BE2C (cell line): ENCODE measurements at regions not wholly inside any gene's neighbourhood (a gene's known extent, or its start where the extent isn't known, plus 50 kb on each side); places are given as distances from the start of the nearest gene placed in this dataset.
A peak's percentile ranks its signal among the peaks of the same experiment; 100 is the strongest.

Experiments
- DNase-seq: peaks from one replicate; pipeline ENCODE4 v3.0.0-alpha.2; 2020
- H3K27me3 ChIP-seq: fragments of 250-450 bp; sonication (Bioruptor Pico); 2 replicates; pipeline ENCODE4 v1.5.1; 2020; ENCODE audit warnings: mild to moderate bottlenecking
- H3K36me3 ChIP-seq: fragments of 250-450 bp; sonication (Bioruptor Pico); 2 replicates; pipeline ENCODE4 v1.5.1; 2020; ENCODE audit warnings: mild to moderate bottlenecking
- H3K4me1 ChIP-seq: fragments of 250-450 bp; sonication (Bioruptor Pico); 2 replicates; pipeline ENCODE4 v1.5.1; 2020
- H3K4me3 ChIP-seq: 2 replicates; pipeline ENCODE4 v1.5.1; 2011; ENCODE audit warnings: low read depth, low read length
- H3K9me3 ChIP-seq: fragments of 250-450 bp; sonication (Bioruptor Pico); 2 replicates; pipeline ENCODE4 v1.5.1; 2020
- CTCF ChIP-seq: IDR thresholded peaks from 2 replicates; pipeline ENCODE4 v1.5.1; 2012; ENCODE audit warnings: mild to moderate bottlenecking, low read depth, low read length

GRCh38 chr2:226045080-226045479 is 645.6 kb downstream of the NYAP2 start:
- H3K36me3 ChIP-seq: no peaks in the 10 kb centered on the region
- no peaks in the 10 kb centered on the region for H3K9me3 ChIP-seq
- no peak for TF ChIP-seq CTCF
- no peak overlapping the region for H3K4me3 ChIP-seq
- no peaks in the 10 kb centered on the region for H3K4me1 ChIP-seq
- DNase-seq: no peak
- no peaks in the 10 kb centered on the region for H3K27me3 ChIP-seq

DNA sequence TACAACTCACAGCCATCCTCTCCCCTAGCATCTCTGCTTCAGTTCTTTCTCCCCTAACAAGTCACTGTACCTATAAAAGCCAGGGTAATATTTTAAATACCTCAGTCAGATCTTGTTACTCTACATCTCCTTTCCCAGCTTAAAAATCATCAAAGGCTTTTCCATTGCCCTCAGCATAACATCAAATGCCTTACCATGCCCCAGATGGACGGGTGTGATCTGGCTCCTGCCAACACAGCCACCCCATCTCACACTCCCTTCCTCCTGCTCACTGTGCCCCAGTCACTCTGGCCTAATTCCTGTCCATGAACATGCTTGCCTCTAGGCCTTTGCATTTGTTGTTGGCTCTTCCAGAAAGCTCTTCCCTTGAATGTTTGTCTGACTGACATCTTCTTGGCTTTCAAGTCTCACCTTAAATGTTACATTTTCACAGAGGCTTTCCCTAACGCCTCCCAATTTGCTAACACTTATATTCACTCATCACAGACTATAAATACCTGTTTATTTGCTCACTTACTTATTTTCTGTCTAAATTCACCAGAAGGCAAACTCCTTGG is 640.9 kb downstream of the NYAP2 start:
- DNase-seq: no peak
- no peaks in the 10 kb centered on the region for H3K27me3 ChIP-seq
- H3K9me3 ChIP-seq: no peaks in the 10 kb centered on the region
- H3K4me3 ChIP-seq: no peak overlapping the region
- TF ChIP-seq CTCF: no peak
- H3K36me3 ChIP-seq: no peaks in the 10 kb centered on the region
- no peaks in the 10 kb centered on the region for H3K4me1 ChIP-seq

DNA sequence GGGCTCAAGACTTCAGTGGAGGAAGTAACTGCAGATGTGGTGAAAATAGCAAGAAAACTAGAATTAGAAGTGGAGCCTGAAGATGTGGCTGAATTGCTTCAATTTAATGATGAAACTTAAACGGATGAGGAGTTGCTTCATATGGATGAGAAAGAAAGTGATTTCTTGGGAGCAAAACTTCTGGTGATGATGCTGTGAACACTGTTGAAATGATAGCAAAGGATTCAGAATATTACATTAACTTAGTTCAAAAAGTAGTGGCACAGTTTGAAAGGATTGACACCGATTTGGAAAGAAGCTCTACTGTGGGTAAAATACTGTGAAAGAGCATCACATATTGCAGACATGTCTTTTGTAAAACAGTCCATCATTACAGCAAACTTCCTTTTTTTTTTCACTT is 638.0 kb downstream of the NYAP2 start:
- no peak overlapping the region for H3K4me3 ChIP-seq
- no peaks in the 10 kb centered on the region for H3K9me3 ChIP-seq
- no peak for DNase-seq
- no peak for TF ChIP-seq CTCF
- H3K4me1 ChIP-seq: no peaks in the 10 kb centered on the region
- no peaks in the 10 kb centered on the region for H3K27me3 ChIP-seq
- no peaks in the 10 kb centered on the region for H3K36me3 ChIP-seq

DNA sequence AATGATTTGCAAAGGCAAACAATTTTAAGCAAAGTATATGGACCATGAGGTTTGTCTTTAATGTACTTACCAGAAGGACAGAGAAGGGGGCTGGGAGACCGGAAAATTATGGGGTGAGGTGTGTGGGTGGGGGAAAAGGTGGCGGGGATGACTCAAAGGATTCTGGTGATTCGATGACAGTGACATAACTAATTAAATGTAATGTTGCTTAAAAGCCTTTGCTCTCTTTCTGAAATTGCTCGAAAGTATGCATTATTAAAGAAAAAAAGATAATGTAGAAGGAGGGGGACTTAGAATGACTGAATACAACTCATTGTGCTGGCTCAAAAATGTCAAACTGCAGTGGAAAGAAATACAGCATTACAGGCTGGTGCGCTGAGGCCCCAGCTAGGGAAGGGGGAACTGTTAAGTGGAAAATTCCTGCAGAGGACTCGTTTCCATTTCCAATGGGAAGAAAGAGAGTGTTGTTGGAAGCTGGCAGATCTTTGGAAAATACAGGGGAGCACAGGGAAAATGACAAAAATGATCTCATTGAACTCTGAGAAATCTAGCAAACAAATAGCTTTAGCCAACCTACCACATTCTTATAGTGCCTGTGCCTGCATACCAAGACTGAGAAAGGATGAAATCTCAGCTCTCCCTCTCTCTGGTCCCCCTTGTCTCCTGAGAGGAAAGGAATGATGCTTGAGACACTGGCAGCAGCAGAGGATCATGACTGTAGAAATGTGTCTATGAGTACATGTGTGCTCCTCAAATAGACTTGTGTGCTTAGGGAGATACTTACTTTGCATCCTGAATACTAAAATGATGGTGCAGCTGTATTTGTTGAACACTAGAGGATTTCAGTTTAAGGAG is 632.4 kb downstream of the NYAP2 start:
- Histone ChIP-seq H3K27me3 (no peaks in the 10 kb centered on the region), H3K36me3 (no peaks in the 10 kb centered on the region), H3K4me1 (no peaks in the 10 kb centered on the region), H3K9me3 (no peaks in the 10 kb centered on the region), H3K4me3 (peak overlapping the region; percentile 69)
- no peak for DNase-seq
- TF ChIP-seq CTCF: no peak

DNA sequence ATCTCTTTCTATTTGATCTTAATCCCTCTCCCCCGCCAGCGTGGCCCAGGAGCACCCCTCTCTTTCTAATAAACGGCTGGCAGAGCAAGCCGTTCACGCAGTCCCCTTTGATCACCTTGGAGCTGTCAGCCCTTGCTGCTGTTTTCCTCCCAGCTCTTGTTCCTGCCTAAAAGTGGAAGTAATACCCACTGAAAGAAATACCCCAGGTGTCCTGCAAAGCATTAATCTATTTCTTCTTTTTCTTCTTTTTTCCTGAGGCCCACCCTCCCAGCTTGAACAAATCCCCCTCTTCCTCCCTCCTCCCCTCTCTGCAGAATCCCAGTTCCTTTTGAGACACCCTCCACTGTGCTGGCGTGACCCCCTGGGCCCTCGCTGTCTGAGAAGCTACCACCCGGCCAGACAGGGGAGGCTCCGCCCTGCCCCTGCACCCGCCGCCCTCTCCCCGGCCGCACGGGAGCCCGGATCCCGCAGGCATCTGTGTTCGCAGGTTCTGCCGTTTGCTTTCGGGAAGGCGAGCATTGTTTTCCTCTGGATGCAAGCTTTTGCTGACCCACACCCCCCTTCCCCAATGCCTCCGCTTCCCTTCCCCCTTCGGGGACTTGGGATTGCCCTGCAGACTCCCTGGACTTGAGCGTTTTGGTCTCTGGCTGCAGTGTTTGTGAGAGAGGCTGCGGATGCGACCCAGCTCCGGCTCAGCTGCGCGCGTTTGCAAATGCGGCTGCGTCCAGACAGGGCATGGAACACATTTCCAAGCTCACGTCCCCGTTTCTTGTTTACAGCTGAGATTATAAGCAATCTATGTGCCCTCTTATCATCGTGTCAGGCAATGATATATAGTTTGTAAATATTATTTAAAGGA is 631.5 kb downstream of the NYAP2 start:
- no peak for TF ChIP-seq CTCF
- Histone ChIP-seq H3K4me3 (peak overlapping the region; percentile 69), H3K36me3 (no peaks in the 10 kb centered on the region), H3K4me1 (no peaks in the 10 kb centered on the region), H3K27me3 (no peaks in the 10 kb centered on the region), H3K9me3 (no peaks in the 10 kb centered on the region)
- peak; percentile 52 for DNase-seq

DNA sequence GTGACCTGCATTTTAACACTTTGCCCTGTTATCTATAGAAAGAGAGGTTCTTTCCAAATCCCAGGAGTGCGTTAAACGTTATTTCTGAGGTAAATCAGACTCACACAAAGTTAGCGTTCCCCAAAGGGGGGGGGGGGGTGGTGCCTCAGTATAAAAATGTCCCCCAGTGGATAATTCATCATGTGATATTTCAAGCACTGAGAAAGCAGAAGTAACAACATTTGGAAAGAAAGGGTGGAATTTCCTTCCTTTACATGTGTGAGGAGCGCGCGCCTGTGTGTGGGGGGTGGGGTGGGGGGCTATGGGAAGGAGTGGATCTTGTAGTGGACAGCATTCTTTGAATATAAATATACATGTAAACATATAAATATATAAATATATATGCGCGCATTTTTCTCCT is 630.9 kb downstream of the NYAP2 start:
- TF ChIP-seq CTCF: no peak
- Histone ChIP-seq H3K9me3 (no peaks in the 10 kb centered on the region), H3K27me3 (no peaks in the 10 kb centered on the region), H3K4me3 (peak overlapping the region; percentile 69), H3K4me1 (no peaks in the 10 kb centered on the region), H3K36me3 (no peaks in the 10 kb centered on the region)
- no peak for DNase-seq
